HG03066 (cell line): ENCODE measurements at regions not wholly inside any gene's neighbourhood (a gene's known extent, or its start where the extent isn't known, plus 50 kb on each side); places are given as distances from the start of the nearest gene placed in this dataset.

ENCODE experiments used
- ATAC-seq: cut with Tn5 transposase; IDR thresholded peaks from one replicate; pipeline ENCODE4 v1.9.1; 2021; ENCODE audit warnings: low read depth; ENCODE audit not compliant: unreplicated experiment

DNA sequence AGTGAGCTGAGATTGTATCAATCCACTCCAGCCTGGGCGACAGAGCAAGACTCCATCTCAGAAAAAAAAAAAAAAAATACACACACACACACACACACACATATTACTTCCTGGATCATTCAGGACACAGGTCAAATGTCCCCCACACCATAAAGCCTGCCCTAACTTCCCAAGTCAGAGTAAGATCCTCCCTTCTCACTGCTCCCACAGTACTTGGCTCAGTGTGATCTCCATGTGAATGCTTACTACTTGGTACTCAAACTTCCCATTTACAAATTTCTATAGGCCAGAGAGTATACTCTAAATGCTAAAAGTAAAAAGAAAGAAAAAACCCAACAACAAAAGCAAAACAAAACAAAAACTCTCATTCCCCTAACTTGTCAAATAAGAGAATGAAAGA, 386.8 kb downstream of the SLITRK6 start:
- ATAC-seq: no peak

DNA sequence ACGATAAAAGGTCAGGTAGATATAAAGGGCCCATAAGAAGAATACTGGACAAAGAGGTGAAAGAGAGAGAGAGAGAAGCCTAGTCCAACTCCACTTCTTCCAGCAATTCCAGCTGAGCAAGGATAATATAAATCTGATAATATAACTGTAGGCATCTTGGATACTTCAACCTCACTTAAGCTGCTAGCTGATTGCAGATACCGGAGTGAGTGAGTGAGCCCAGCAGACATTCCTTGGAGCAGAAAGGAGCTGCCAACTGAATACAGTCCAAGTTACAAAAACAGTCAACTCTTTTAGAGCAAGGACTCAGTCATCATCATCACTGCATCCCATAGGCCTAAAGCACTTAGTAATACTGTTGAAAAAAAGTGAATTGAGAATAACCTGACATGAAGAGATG, 387.6 kb downstream of the SLITRK6 start:
- ATAC-seq: no peak

DNA sequence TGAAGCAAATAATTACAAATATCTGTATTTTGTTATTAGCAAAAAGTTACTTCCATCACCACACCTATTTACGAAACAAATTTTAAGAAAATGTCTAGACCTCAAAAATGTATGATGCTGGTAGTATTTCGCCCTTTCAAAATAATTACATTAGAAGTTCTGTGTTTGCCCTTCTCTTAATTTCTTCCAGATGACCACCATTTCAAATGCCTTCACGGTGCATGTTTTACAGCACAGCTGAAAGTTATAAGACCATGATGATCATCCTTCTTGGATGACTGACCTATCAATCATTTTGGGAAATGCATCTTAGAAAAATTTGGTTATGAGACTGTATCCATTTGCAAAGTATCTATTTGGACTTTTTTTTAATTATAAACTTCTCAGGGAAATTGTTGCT, 390.8 kb downstream of the SLITRK6 start:
- no peak for ATAC-seq

DNA sequence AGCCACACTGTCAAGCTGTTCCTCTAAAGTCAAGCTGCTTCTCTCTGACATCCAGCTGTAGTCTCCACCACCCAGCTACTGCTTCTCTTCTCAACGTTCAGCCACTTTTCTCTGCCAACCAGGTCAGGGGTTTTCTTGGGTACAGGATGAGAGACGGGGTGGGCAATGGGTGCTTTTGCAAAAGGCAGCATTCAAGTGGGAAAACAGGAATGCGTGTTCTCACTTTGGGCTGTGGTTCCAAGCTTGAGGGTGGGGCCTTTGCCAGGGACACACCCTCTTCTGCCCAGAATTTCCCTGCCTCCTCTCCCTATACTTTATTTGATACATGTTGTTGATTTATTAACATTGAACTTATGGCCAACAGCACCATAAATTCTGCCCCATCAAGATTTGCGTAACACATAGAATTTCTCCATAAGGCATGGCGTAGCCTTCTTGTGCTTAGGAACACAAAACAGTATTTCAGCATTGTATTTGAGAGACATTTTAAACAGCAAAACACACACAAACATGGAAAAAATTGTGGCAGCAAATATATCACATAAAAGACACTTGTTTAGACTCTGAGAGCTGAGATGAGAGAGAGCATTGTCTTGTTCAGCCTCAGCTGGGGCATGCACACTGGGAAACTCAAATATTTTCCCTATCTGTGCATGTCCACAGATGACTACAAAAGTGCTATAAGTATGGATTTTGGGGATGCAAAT, 392.8 kb downstream of the SLITRK6 start:
- ATAC-seq: no peak

GRCh38 chr13:85405316-85405897, 393.8 kb downstream of the SLITRK6 start:
- ATAC-seq: no peak

GRCh38 chr13:85386424-85386823, 412.8 kb downstream of the SLITRK6 start:
- ATAC-seq: no peak

- ATAC-seq: no peak
Observed at GRCh38 chr13:85383291-85383690, 415.9 kb downstream of the SLITRK6 start.

- ATAC-seq: no peak
Observed at GRCh38 chr13:85381082-85381481, 418.1 kb downstream of the SLITRK6 start.

GRCh38 chr13:85379991-85380390, 419.2 kb downstream of the SLITRK6 start:
- no peak for ATAC-seq

- no peak for ATAC-seq
Observed at GRCh38 chr13:85379433-85379832, 419.8 kb downstream of the SLITRK6 start.

- ATAC-seq: no peak
Observed at GRCh38 chr13:85377783-85378182, 421.4 kb downstream of the SLITRK6 start.

DNA sequence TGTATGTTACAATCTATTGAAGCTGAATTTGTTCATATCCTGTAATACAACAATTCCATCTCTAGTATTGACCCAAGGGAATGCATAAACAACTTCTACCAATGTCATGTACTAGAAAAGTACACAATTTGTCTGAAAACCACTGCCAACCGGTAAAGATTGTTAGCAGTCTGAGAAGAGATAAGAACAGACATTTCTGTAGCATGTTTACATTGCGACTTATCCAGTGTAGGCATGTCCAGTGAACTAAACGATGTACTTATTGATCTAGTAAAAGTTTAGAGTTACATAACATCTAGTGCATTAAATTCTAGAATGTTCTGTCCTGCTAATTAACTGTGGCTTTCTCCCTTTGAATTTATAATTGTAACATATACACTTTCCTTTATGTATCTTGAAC, 425.9 kb downstream of the SLITRK6 start:
- ATAC-seq: no peak

- no peak for ATAC-seq
Observed at GRCh38 chr13:85371254-85371653, 428.0 kb downstream of the SLITRK6 start.

DNA sequence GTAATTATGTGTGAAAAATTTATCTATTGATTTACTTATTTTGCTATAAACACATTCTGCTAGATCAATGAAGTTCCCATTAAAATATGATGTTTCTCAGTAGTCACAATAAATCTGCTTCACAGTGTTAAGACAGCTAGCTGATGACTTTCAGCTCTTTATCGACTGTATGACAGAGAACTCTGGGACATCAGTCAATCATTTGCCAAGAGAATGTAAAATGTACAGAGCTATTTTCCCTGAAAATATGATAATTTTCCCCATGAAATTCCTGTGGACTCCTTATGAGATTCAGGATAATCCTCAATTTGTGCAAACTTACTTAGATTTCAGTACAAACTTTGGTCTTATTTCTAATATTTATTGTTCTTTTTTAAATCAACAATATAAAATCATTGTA, 430.5 kb downstream of the SLITRK6 start:
- ATAC-seq: no peak

- ATAC-seq: no peak
Observed at GRCh38 chr13:85367887-85368286, 431.3 kb downstream of the SLITRK6 start.

DNA sequence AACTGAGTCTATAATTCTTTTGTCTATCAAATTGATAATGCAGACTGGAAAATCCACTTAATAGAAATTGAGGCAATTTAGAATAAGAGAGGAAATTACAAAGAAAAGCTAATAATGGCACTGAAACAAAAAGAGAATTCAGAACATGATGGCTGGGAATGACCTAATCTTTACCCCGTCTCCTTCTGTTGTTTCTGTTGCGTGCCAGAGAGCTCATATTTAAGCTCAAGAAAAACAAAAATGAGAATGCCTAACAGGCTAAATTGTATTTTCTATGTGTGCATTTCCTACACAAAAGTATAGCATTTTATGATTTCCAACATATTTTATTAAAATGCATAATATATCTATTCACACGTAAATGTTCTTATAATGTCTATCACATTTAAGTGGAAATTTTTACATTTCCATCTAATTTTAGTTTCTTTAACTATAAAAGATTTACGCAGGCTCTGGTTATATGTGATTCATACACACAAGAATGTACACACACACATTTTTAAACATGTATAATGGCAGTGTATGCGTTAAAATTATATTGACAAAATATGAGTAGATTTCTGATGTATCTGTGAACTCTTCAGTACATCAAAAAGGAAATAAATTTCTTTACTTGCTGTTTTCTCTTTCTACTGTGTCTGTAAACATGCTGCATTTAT, 432.3 kb downstream of the SLITRK6 start:
- no peak for ATAC-seq

- no peak for ATAC-seq
Observed at GRCh38 chr13:85363504-85363903, 435.7 kb downstream of the SLITRK6 start.

- no peak for ATAC-seq
Observed at GRCh38 chr13:85362980-85363379, 436.2 kb downstream of the SLITRK6 start.

- no peak for ATAC-seq
Observed at GRCh38 chr13:85347251-85347650, 452.0 kb downstream of the SLITRK6 start.

DNA sequence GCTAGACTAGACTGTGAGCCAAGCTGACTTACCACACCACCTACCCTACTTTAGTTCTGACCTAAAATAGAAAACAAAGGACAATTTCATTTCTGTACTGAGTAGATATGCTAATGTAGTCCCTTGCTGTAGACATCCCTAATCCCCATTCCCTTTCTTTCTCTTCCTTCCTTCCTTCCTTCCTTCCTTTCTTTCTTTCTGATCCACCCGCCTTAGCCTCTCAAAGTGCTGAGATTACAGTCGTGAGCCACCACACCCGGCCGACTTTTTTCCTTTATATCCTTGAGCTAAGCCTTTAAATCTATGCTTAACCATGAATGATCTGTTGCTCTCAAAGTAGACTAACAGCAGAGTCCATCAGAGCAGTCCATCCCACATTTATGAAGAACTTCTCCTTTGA, 465.0 kb downstream of the SLITRK6 start:
- ATAC-seq: no peak

DNA sequence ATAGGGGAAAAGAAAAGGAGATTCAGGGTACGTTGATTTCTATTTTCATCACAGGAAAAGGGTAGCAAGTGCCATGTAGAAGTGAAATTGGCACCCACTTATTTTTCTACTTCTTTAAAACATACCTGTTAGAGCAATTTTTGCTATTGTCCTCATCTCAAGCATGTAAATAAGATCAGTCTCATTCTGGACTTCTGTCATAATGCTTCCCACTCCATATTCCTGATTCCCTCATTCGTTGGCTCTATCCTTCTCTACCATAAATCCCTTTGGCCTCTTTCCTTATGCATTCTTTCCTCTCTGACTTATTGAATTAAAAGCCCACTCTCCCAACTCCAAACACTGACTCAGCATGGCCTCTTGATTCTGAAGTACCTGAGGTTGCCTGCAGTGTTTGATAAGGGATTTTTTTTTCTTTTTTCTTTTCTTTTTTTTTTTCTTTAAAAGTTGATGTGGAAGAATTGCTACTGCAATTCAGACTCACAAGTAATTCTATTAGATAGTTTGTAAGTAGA, 465.7 kb downstream of the SLITRK6 start:
- no peak for ATAC-seq

DNA sequence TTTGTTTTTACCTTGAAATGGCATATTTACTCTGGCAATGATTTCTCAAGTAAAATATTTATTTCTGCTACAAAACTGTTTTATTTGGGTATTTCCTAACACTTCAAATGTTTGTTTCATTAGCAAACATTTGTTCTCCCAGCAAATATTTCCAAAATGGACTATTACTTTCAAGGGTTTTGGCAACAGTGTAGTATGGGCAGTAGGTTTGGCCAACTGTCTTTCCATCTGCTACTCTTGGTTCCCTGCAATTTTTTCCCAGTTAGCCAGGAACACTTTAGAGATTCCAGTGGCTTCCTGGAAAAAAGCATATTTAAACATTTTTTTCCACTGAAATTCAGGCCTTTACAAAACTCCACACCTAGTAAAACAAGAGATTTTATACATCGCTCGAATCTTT, 466.6 kb downstream of the SLITRK6 start:
- no peak for ATAC-seq
